ENCODE measurements at regions not wholly inside any gene's neighbourhood (a gene's known extent, or its start where the extent isn't known, plus 50 kb on each side); places are given as distances from the start of the nearest gene placed in this dataset.

- H3K36me3 ChIP-seq: no peaks in the 10 kb centered on the region
- no peak overlapping the region for H3K27ac ChIP-seq
- H3K27me3 ChIP-seq: no peaks in the 10 kb centered on the region
- intact Hi-C loops (cut with DNase I; ENCODE audit: low total_unique reads): no loop called here
- no peaks in the 10 kb centered on the region for H3K9me3 ChIP-seq
- no peak for TF ChIP-seq POLR2A (IDR thresholded peaks at IDR 0.05)
- no peak for TF ChIP-seq POLR2AphosphoS5 (IDR thresholded peaks at IDR 0.05)
- TF ChIP-seq CTCF (IDR thresholded peaks at IDR 0.05): no peak
- no peak overlapping the region for H3K4me3 ChIP-seq
- no peak for DNase-seq (ENCODE audit: low spot score in 2 of 2)
- no peaks in the 10 kb centered on the region for H3K4me1 ChIP-seq
These were observed 599.9 kb downstream of the TMEM182 start for GRCh38 chr2:103361712-103362111.

DNA sequence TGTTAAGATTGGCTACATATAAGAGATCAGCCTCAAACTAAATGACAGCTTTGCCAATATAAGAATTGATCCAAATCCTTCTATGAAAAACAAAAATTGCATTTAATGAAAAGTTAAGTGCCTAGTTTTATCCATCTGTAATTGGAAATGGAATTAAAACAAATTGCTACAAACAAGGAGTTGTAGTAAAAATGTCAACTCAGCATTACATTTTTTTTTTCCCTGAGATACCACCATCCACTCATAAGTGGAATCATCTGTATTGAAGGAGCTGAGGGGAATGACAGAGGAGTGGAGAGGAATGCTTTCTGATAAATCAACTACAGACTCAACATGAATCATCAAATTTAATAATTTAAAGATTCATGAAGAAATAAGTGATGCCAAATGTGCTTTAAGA is 601.8 kb downstream of the TMEM182 start:
- no peak for DNase-seq (ENCODE audit: low spot score in 2 of 2)
- Histone ChIP-seq H3K9me3 (no peaks in the 10 kb centered on the region), H3K4me1 (no peaks in the 10 kb centered on the region), H3K27ac (no peak overlapping the region), H3K27me3 (no peaks in the 10 kb centered on the region), H3K4me3 (no peak overlapping the region), H3K36me3 (no peaks in the 10 kb centered on the region)
- no peak for TF ChIP-seq POLR2AphosphoS5 (IDR thresholded peaks at IDR 0.05)
- no peak for TF ChIP-seq CTCF (IDR thresholded peaks at IDR 0.05)
- TF ChIP-seq POLR2A (IDR thresholded peaks at IDR 0.05): no peak
- intact Hi-C loops (cut with DNase I; ENCODE audit: low total_unique reads): no loop called here

- Histone ChIP-seq H3K27ac (no peak overlapping the region), H3K27me3 (no peaks in the 10 kb centered on the region), H3K4me3 (no peak overlapping the region), H3K36me3 (no peaks in the 10 kb centered on the region), H3K4me1 (no peaks in the 10 kb centered on the region), H3K9me3 (no peaks in the 10 kb centered on the region)
- intact Hi-C loops (cut with DNase I; ENCODE audit: low total_unique reads): no loop called here
- TF ChIP-seq CTCF (IDR thresholded peaks at IDR 0.05) (no peak), POLR2A (IDR thresholded peaks at IDR 0.05) (no peak), POLR2AphosphoS5 (IDR thresholded peaks at IDR 0.05) (no peak)
- DNase-seq (ENCODE audit: low spot score in 2 of 2): no peak
These were observed 602.3 kb downstream of the TMEM182 start for GRCh38 chr2:103364177-103364576.

DNA sequence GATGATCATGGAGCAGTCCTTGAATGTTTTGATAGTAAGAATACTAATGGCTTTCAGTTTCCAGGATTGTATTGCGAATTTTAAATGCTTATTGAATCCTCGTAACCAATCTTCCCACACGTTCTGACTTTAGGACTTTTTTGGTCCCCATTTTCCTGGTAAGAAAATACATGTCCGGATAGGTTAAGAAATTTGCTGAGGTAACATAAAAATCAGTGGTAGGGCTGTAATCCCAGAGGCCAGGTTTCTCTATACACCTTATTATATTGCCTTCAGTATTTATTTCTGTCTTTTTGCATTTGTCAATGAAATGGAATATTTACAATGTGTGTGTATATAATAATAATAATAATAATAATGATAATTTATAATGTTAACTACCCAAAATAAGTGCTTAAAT is 603.2 kb downstream of the TMEM182 start:
- H3K9me3 ChIP-seq: no peaks in the 10 kb centered on the region
- no peak for DNase-seq (ENCODE audit: low spot score in 2 of 2)
- H3K4me3 ChIP-seq: no peak overlapping the region
- no peaks in the 10 kb centered on the region for H3K36me3 ChIP-seq
- intact Hi-C loops (cut with DNase I; ENCODE audit: low total_unique reads): no loop called here
- H3K27me3 ChIP-seq: no peaks in the 10 kb centered on the region
- no peak overlapping the region for H3K27ac ChIP-seq
- TF ChIP-seq CTCF (IDR thresholded peaks at IDR 0.05): no peak
- TF ChIP-seq POLR2A (IDR thresholded peaks at IDR 0.05): no peak
- no peak for TF ChIP-seq POLR2AphosphoS5 (IDR thresholded peaks at IDR 0.05)
- H3K4me1 ChIP-seq: no peaks in the 10 kb centered on the region

DNA sequence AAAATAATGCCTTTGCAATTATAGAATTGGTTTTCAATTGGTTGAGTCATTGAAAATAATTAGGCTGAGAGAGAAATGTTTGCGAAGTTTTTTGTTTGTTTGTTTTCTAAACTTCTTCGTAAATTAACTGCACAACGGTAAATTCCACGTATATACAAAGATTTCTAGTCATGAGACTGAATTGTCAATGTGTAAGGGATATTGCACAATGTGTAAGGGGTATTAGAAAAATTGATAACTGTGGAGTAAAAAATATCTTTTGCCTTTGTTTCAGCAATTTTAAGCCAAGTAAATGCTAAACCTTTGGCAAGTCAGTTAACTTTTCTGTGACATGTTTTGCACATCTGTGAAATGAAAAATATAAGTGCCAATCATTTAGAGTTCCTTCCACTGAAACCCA is 606.0 kb downstream of the TMEM182 start:
- intact Hi-C loops (cut with DNase I; ENCODE audit: low total_unique reads): no loop called here
- H3K4me3 ChIP-seq: no peak overlapping the region
- no peaks in the 10 kb centered on the region for H3K9me3 ChIP-seq
- no peaks in the 10 kb centered on the region for H3K4me1 ChIP-seq
- DNase-seq (ENCODE audit: low spot score in 2 of 2): no peak
- H3K27ac ChIP-seq: no peak overlapping the region
- no peak for TF ChIP-seq POLR2A (IDR thresholded peaks at IDR 0.05)
- TF ChIP-seq POLR2AphosphoS5 (IDR thresholded peaks at IDR 0.05): no peak
- TF ChIP-seq CTCF (IDR thresholded peaks at IDR 0.05): no peak
- H3K36me3 ChIP-seq: no peaks in the 10 kb centered on the region
- no peaks in the 10 kb centered on the region for H3K27me3 ChIP-seq
